PC-3 (cell line): ENCODE measurements at regions not wholly inside any gene's neighbourhood (a gene's known extent, or its start where the extent isn't known, plus 50 kb on each side); places are given as distances from the start of the nearest gene placed in this dataset.
"Not testable (repeated sequence)": the region's sequence is repeated elsewhere in the genome, so short reads cannot be mapped to it uniquely, and the experiment has no call there.

ENCODE experiments used
- CTCF ChIP-seq: fragments of 300-600 bp; sonication (generic); conservative IDR thresholded peaks from 2 replicates; pipeline ENCODE4 v1.5.1; 2017; ENCODE audit warnings: antibody characterized with exemption, low read depth, mild to moderate bottlenecking, low read length
- EZH2 ChIP-seq: fragments of 300-600 bp; sonication (generic); IDR thresholded peaks from one replicate; pipeline ENCODE4 v1.6.1; 2017; ENCODE audit warnings: antibody characterized with exemption, mild to moderate bottlenecking, low read length; ENCODE audit not compliant: unreplicated experiment

- not testable (repeated sequence) for TF ChIP-seq CTCF, EZH2
Measured at GRCh38 chr9:38969480-38969879, 249.5 kb upstream of the FAM240B start.
